Activated CD4-positive, alpha-beta T cell treated with anti-CD3 and anti-CD28 coated beads, Interleukin-2, amount 10 ng/mL, durations not matched to agents 24 days and 14 days (primary cell): ENCODE measurements at regions not wholly inside any gene's neighbourhood (a gene's known extent, or its start where the extent isn't known, plus 50 kb on each side); places are given as distances from the start of the nearest gene placed in this dataset.
"Not testable (repeated sequence)": the region's sequence is repeated elsewhere in the genome, so short reads cannot be mapped to it uniquely, and the experiment has no call there.

Experiments
- DNase-seq: peaks from one replicate; pipeline ENCODE4 v3.0.0; 2022
- H3K27ac Mint-ChIP-seq: one replicate; pipeline ENCODE4 v1.8.0; 2022; ENCODE audit warnings: mild to moderate bottlenecking, mixed read lengths
- H3K27me3 Mint-ChIP-seq: one replicate; pipeline ENCODE4 v1.8.0; 2022; ENCODE audit warnings: mixed read lengths
- H3K36me3 Mint-ChIP-seq: one replicate; pipeline ENCODE4 v1.8.0; 2022; ENCODE audit warnings: low read depth, mild to moderate bottlenecking, mixed read lengths
- H3K4me1 Mint-ChIP-seq: one replicate; pipeline ENCODE4 v1.8.0; 2021; ENCODE audit warnings: mixed read lengths
- H3K4me3 Mint-ChIP-seq: one replicate; pipeline ENCODE4 v1.8.0; 2022; ENCODE audit warnings: mild to moderate bottlenecking, moderate library complexity, mixed read lengths
- H3K9me3 Mint-ChIP-seq: one replicate; pipeline ENCODE4 v1.8.0; 2021; ENCODE audit warnings: mixed read lengths
- intact Hi-C: fragments of 100-400 bp; cut with micrococcal nuclease; formaldehyde crosslinking; loops from one replicate; pipeline ENCODE4 v1.15.1; 2023

GRCh38 chrX:129361576-129361975, 161.7 kb downstream of the SMARCA1 start:
- intact Hi-C loops: no loop called here
- DNase-seq: no peak
- H3K36me3 Mint-ChIP-seq: no peaks in the 10 kb centered on the region
- no peaks in the 10 kb centered on the region for H3K4me1 Mint-ChIP-seq
- H3K9me3 Mint-ChIP-seq: no peaks in the 10 kb centered on the region
- no peaks in the 10 kb centered on the region for H3K27me3 Mint-ChIP-seq
- no peak overlapping the region for H3K27ac Mint-ChIP-seq
- no peak overlapping the region for H3K4me3 Mint-ChIP-seq

- Mint-ChIP-seq H3K9me3 (no peaks in the 10 kb centered on the region), H3K4me3 (no peak overlapping the region), H3K27ac (no peak overlapping the region), H3K27me3 (no peaks in the 10 kb centered on the region), H3K36me3 (no peaks in the 10 kb centered on the region), H3K4me1 (no peaks in the 10 kb centered on the region)
- peak; percentile 75 for DNase-seq
- intact Hi-C loops: no loop called here
Measured at GRCh38 chrX:129360175-129360574, 163.1 kb downstream of the SMARCA1 start.

GRCh38 chrX:129359269-129359668, 164.0 kb downstream of the SMARCA1 start:
- Mint-ChIP-seq H3K4me1 (no peaks in the 10 kb centered on the region), H3K27me3 (no peaks in the 10 kb centered on the region), H3K4me3 (no peak overlapping the region), H3K27ac (no peak overlapping the region), H3K9me3 (no peaks in the 10 kb centered on the region), H3K36me3 (no peaks in the 10 kb centered on the region)
- no peak for DNase-seq
- intact Hi-C loops: no loop called here

GRCh38 chrX:129357428-129357827, 165.9 kb downstream of the SMARCA1 start:
- H3K27me3 Mint-ChIP-seq, H3K4me3 Mint-ChIP-seq, DNase-seq, H3K27ac Mint-ChIP-seq, H3K36me3 Mint-ChIP-seq, intact Hi-C loops, H3K9me3 Mint-ChIP-seq, H3K4me1 Mint-ChIP-seq: not testable (repeated sequence)

GRCh38 chrX:129347291-129347690, 176.0 kb downstream of the SMARCA1 start:
- intact Hi-C loops: no loop called here
- H3K4me1 Mint-ChIP-seq: no peaks in the 10 kb centered on the region

GRCh38 chrX:129346574-129346973, 176.7 kb downstream of the SMARCA1 start:
- intact Hi-C loops: no loop called here
- Mint-ChIP-seq H3K27me3 (no peaks in the 10 kb centered on the region), H3K4me3 (no peak overlapping the region), H3K36me3 (no peaks in the 10 kb centered on the region), H3K9me3 (no peaks in the 10 kb centered on the region), H3K27ac (no peak overlapping the region), H3K4me1 (no peaks in the 10 kb centered on the region)
- no peak for DNase-seq

More at GRCh38 chrX:129347291-129347690, 176.0 kb downstream of the SMARCA1 start:
- Mint-ChIP-seq H3K27ac (no peak overlapping the region), H3K27me3 (no peaks in the 10 kb centered on the region), H3K9me3 (no peaks in the 10 kb centered on the region), H3K36me3 (no peaks in the 10 kb centered on the region), H3K4me3 (no peak overlapping the region)
- DNase-seq: no peak

- DNase-seq, H3K27ac Mint-ChIP-seq, H3K4me1 Mint-ChIP-seq, H3K36me3 Mint-ChIP-seq, H3K9me3 Mint-ChIP-seq, H3K4me3 Mint-ChIP-seq, intact Hi-C loops, H3K27me3 Mint-ChIP-seq: not testable (repeated sequence)
Measured at GRCh38 chrX:129337264-129337663, 186.0 kb downstream of the SMARCA1 start.

GRCh38 chrX:129323115-129323514, 200.2 kb downstream of the SMARCA1 start:
- DNase-seq: no peak
- no peaks in the 10 kb centered on the region for H3K27me3 Mint-ChIP-seq
- no peak overlapping the region for H3K4me3 Mint-ChIP-seq
- H3K36me3 Mint-ChIP-seq: no peaks in the 10 kb centered on the region
- no peaks in the 10 kb centered on the region for H3K4me1 Mint-ChIP-seq
- no peak overlapping the region for H3K27ac Mint-ChIP-seq
- intact Hi-C loops: no loop called here
- H3K9me3 Mint-ChIP-seq: no peaks in the 10 kb centered on the region

GRCh38 chrX:129318375-129318774, 204.9 kb downstream of the SMARCA1 start:
- no peak for DNase-seq
- no peaks in the 10 kb centered on the region for H3K4me1 Mint-ChIP-seq
- H3K36me3 Mint-ChIP-seq: no peaks in the 10 kb centered on the region
- H3K9me3 Mint-ChIP-seq: no peaks in the 10 kb centered on the region
- H3K27me3 Mint-ChIP-seq: no peaks in the 10 kb centered on the region
- intact Hi-C loops: no loop called here
- H3K4me3 Mint-ChIP-seq: no peak overlapping the region
- H3K27ac Mint-ChIP-seq: no peak overlapping the region

- Mint-ChIP-seq H3K4me1 (no peaks in the 10 kb centered on the region), H3K4me3 (no peak overlapping the region), H3K27me3 (no peaks in the 10 kb centered on the region), H3K9me3 (no peaks in the 10 kb centered on the region), H3K27ac (no peak overlapping the region), H3K36me3 (no peaks in the 10 kb centered on the region)
- no peak for DNase-seq
- intact Hi-C loops: no loop called here
Measured at GRCh38 chrX:129316461-129316860, 206.8 kb downstream of the SMARCA1 start.

- H3K27me3 Mint-ChIP-seq: no peaks in the 10 kb centered on the region
- DNase-seq: no peak
- no peak overlapping the region for H3K27ac Mint-ChIP-seq
- H3K9me3 Mint-ChIP-seq: no peaks in the 10 kb centered on the region
- no peaks in the 10 kb centered on the region for H3K36me3 Mint-ChIP-seq
- no peak overlapping the region for H3K4me3 Mint-ChIP-seq
- intact Hi-C loops: no loop called here
- H3K4me1 Mint-ChIP-seq: no peaks in the 10 kb centered on the region
Measured at GRCh38 chrX:129310000-129310399, 213.3 kb downstream of the SMARCA1 start.

- H3K4me1 Mint-ChIP-seq: no peaks in the 10 kb centered on the region
- no peak for DNase-seq
- no peak overlapping the region for H3K27ac Mint-ChIP-seq
- no peaks in the 10 kb centered on the region for H3K9me3 Mint-ChIP-seq
- H3K36me3 Mint-ChIP-seq: no peaks in the 10 kb centered on the region
- H3K27me3 Mint-ChIP-seq: no peaks in the 10 kb centered on the region
- no peak overlapping the region for H3K4me3 Mint-ChIP-seq
- intact Hi-C loops: no loop called here
Measured at GRCh38 chrX:129262912-129263311, 260.4 kb downstream of the SMARCA1 start.

GRCh38 chrX:129255516-129255915, 267.8 kb downstream of the SMARCA1 start:
- intact Hi-C loops, H3K4me3 Mint-ChIP-seq, H3K36me3 Mint-ChIP-seq, H3K27me3 Mint-ChIP-seq, H3K9me3 Mint-ChIP-seq, H3K27ac Mint-ChIP-seq, H3K4me1 Mint-ChIP-seq, DNase-seq: not testable (repeated sequence)

- Mint-ChIP-seq H3K4me1 (no peaks in the 10 kb centered on the region), H3K9me3 (no peaks in the 10 kb centered on the region), H3K36me3 (no peaks in the 10 kb centered on the region), H3K4me3 (no peak overlapping the region), H3K27me3 (no peaks in the 10 kb centered on the region), H3K27ac (no peak overlapping the region)
- no peak for DNase-seq
- intact Hi-C loops: no loop called here
Measured at GRCh38 chrX:129249563-129249962, 273.7 kb downstream of the SMARCA1 start.

- H3K27me3 Mint-ChIP-seq: no peaks in the 10 kb centered on the region
- H3K4me3 Mint-ChIP-seq: no peak overlapping the region
- H3K36me3 Mint-ChIP-seq: no peaks in the 10 kb centered on the region
- H3K27ac Mint-ChIP-seq: no peak overlapping the region
- H3K4me1 Mint-ChIP-seq: no peaks in the 10 kb centered on the region
- DNase-seq: no peak
- intact Hi-C loops: no loop called here
- no peaks in the 10 kb centered on the region for H3K9me3 Mint-ChIP-seq
Measured at GRCh38 chrX:129247642-129248041, 275.6 kb downstream of the SMARCA1 start.
